ENCODE measurements at regions not wholly inside any gene's neighbourhood (a gene's known extent, or its start where the extent isn't known, plus 50 kb on each side); places are given as distances from the start of the nearest gene placed in this dataset.

DNA sequence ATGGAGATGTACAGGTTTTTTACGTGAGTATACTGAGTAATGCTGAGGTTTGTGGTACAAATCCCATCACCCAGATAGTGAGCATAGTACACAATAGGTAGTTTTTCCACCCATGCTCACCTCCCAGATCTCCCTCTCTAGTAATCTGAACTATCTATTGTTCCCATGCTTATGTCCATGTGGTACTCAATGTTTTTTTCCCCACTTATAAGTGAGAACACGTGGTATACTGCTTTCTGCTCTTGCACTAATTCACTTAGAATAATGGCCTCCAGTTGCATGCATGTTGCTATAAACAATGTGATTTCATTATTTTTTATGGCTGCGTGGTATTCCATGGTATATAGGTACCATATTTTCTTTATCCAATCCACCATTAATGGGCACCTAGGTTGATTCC, 593.9 kb downstream of the ANXA1 start:
- H3K4me3 ChIP-seq (replicated peaks in 1 of 3; ENCODE audit: low read depth in 2 of 3, low read length in 3 of 3), result no peak overlapping the region
- H3K36me3 Mint-ChIP-seq, result no peaks in the 10 kb centered on the region
- no peaks in the 10 kb centered on the region for H3K27me3 Mint-ChIP-seq (ENCODE audit: low read depth in 3 of 3)
- no peak overlapping the region for H2AFZ ChIP-seq (ENCODE audit: insufficient read depth, low read depth, low read length, poor library complexity, severe bottlenecking)
- TF ChIP-seq, protein P1, sequence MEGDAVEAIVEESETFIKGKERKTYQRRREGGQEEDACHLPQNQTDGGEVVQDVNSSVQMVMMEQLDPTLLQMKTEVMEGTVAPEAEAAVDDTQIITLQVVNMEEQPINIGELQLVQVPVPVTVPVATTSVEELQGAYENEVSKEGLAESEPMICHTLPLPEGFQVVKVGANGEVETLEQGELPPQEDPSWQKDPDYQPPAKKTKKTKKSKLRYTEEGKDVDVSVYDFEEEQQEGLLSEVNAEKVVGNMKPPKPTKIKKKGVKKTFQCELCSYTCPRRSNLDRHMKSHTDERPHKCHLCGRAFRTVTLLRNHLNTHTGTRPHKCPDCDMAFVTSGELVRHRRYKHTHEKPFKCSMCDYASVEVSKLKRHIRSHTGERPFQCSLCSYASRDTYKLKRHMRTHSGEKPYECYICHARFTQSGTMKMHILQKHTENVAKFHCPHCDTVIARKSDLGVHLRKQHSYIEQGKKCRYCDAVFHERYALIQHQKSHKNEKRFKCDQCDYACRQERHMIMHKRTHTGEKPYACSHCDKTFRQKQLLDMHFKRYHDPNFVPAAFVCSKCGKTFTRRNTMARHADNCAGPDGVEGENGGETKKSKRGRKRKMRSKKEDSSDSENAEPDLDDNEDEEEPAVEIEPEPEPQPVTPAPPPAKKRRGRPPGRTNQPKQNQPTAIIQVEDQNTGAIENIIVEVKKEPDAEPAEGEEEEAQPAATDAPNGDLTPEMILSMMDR (IDR thresholded peaks at IDR 0.05), result no peak
- H3K9me3 Mint-ChIP-seq, result peaks cover 0 to 12% (median 2%) of the 10 kb centered on the region in 7 donors
- H3K4me1 ChIP-seq (ENCODE audit: control insufficient read depth in 1 of 2, insufficient read depth in 2 of 2, low read length in 2 of 2), result no peaks in the 10 kb centered on the region
- no peaks in the 10 kb centered on the region for H4K20me1 ChIP-seq (ENCODE audit: insufficient read depth, low read length)
- no peak overlapping the region for H3K9ac ChIP-seq (ENCODE audit: insufficient read depth, low read length, poor library complexity, severe bottlenecking)
- no peak for DNase-seq
- H3K9me3 ChIP-seq (replicated peaks in 1 of 2; ENCODE audit: control insufficient read depth in 1 of 2, insufficient read depth in 1 of 2, low read length in 2 of 2), result no peaks in the 10 kb centered on the region
- no peak overlapping the region for H3K4me3 Mint-ChIP-seq
- no peaks in the 10 kb centered on the region for H3K36me3 ChIP-seq (replicated peaks in 1 of 2; ENCODE audit: control insufficient read depth in 1 of 2, insufficient read depth in 2 of 2, low read length in 2 of 2)
- H3K27ac ChIP-seq (ENCODE audit: low read depth in 1 of 2, low read length in 2 of 2), result no peak overlapping the region
- no peaks in the 10 kb centered on the region for H3K27me3 ChIP-seq (ENCODE audit: control insufficient read depth in 2 of 2, insufficient read depth in 2 of 2, low read length in 2 of 2)
- WGBS (ENCODE audit: insufficient coverage), result no CpG with 5 or more reads among the region's 3 CpGs
- H3K4me1 Mint-ChIP-seq, result no peaks in the 10 kb centered on the region
- H3K4me2 ChIP-seq (replicated peaks; ENCODE audit: extremely low read depth, low read length, poor library complexity, severe bottlenecking), result no peak overlapping the region
- intact Hi-C loops (cut with micrococcal nuclease), result no loop called here
- no peak overlapping the region for H3K27ac Mint-ChIP-seq
- no peaks in the 10 kb centered on the region for H3K79me2 ChIP-seq (ENCODE audit: insufficient read depth, low read length)

DNA sequence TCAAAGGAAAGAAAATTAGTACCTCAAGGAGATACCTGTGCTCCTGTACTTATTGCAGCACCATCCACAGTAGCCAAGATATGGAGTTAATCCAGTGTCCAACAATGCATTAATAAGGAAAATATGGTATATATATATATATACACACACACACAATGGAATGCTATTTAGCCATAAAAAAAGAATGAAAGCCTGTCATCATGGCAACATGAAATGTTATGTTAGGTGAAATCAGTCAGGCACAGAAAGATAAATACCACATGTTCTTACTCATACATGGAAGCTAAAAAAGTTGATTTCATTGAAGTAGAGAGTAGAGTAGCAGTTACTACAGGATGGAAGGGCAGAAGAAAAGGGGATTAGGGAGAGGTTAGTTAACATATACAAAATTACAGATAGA, 601.5 kb downstream of the ANXA1 start:
- H3K36me3 Mint-ChIP-seq, result no peaks in the 10 kb centered on the region
- peaks cover 0 to 9% of the 10 kb centered on the region in 2 donors for H3K9me3 ChIP-seq (replicated peaks in 1 of 2; ENCODE audit: control insufficient read depth in 1 of 2, insufficient read depth in 1 of 2, low read length in 2 of 2)
- TF ChIP-seq, protein P1 (IDR thresholded peaks at IDR 0.05), result no peak
- H3K27ac Mint-ChIP-seq, result no peak overlapping the region
- H3K9me3 Mint-ChIP-seq, result peaks cover 0 to 8% (median 2%) of the 10 kb centered on the region in 7 donors
- no peak for DNase-seq
- no peaks in the 10 kb centered on the region for H3K36me3 ChIP-seq (replicated peaks in 1 of 2; ENCODE audit: control insufficient read depth in 1 of 2, insufficient read depth in 2 of 2, low read length in 2 of 2)
- intact Hi-C loops (cut with micrococcal nuclease), result no loop called here
- no peak overlapping the region for H3K9ac ChIP-seq (ENCODE audit: insufficient read depth, low read length, poor library complexity, severe bottlenecking)
- H3K4me1 ChIP-seq (ENCODE audit: control insufficient read depth in 1 of 2, insufficient read depth in 2 of 2, low read length in 2 of 2), result no peaks in the 10 kb centered on the region
- no peak overlapping the region for H3K4me3 ChIP-seq (replicated peaks in 1 of 3; ENCODE audit: low read depth in 2 of 3, low read length in 3 of 3)
- H3K79me2 ChIP-seq (ENCODE audit: insufficient read depth, low read length), result no peaks in the 10 kb centered on the region
- H3K4me2 ChIP-seq (replicated peaks; ENCODE audit: extremely low read depth, low read length, poor library complexity, severe bottlenecking), result no peak overlapping the region
- no peak overlapping the region for H3K27ac ChIP-seq (ENCODE audit: low read depth in 1 of 2, low read length in 2 of 2)
- no peak overlapping the region for H2AFZ ChIP-seq (ENCODE audit: insufficient read depth, low read depth, low read length, poor library complexity, severe bottlenecking)
- H3K27me3 ChIP-seq (ENCODE audit: control insufficient read depth in 2 of 2, insufficient read depth in 2 of 2, low read length in 2 of 2), result no peaks in the 10 kb centered on the region
- H4K20me1 ChIP-seq (ENCODE audit: insufficient read depth, low read length), result no peaks in the 10 kb centered on the region
- H3K4me1 Mint-ChIP-seq, result no peaks in the 10 kb centered on the region
- peaks cover 0 to 3% (median 0%) of the 10 kb centered on the region in 3 donors for H3K27me3 Mint-ChIP-seq (ENCODE audit: low read depth in 3 of 3)
- H3K4me3 Mint-ChIP-seq, result no peak overlapping the region

All from CD14-positive monocyte (primary cell).